GM18499 (cell line): ENCODE measurements at regions not wholly inside any gene's neighbourhood (a gene's known extent, or its start where the extent isn't known, plus 50 kb on each side); places are given as distances from the start of the nearest gene placed in this dataset.
"Not testable (repeated sequence)": the region's sequence is repeated elsewhere in the genome, so short reads cannot be mapped to it uniquely, and the experiment has no call there.

ENCODE experiments used
- ATAC-seq: cut with Tn5 transposase; IDR thresholded peaks from one replicate; pipeline ENCODE4 v1.9.1; 2021; ENCODE audit warnings: moderate number of reproducible peaks; ENCODE audit not compliant: insufficient read depth, unreplicated experiment

DNA sequence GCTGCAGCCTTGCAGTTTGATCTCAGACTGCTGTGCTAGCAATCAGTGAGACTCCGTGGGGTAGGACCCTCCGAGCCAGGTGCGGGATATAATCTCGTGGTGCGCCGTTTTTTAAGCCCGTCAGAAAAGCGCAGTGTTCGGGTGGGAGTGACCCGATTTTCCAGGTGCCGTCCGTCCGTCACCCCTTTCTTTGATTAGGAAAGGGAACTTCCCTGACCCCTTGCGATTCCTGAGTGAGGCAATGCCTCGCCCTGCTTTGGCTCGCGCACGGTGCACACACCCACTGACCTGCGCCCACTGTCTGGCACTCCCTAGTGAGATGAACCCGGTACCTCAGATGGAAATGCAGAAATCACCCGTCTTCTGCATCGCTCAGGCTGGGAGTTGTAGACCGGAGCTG lies 203.2 kb downstream of the SNCAIP start:
- ATAC-seq = not testable (repeated sequence)

DNA sequence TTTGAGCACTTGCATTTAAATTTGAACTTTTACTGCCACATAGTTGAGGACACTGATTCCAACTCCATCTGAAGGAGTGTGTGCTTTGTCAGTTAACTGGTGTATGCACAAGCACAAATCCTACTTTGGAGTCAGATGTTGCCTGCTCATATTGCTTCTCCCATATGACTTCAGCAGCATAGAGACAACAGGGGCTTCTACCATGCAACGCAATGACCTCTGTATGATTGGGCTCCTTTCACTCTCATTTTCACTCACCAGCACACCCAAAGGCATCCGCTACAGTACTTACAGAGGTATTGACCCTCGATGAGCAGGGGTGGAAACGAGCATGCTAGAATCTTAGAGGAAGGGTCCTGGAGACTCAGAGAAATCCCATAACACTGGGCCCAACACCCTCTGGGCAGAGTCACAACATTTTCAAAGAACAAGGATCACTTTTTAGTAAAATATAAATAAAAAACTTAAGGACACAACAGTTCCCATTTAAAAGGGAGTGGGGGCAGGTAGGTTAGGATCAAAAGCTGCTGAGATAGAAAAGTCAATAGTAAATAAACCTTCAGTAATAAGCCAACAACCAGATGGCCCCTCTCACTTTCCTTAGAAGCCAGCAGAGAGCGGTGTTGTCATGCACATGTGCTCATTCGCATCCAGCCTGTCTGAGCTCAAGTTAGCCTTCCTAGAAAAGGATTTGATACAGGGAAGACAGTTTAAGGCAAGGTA lies 203.8 kb downstream of the SNCAIP start:
- no peak for ATAC-seq

DNA sequence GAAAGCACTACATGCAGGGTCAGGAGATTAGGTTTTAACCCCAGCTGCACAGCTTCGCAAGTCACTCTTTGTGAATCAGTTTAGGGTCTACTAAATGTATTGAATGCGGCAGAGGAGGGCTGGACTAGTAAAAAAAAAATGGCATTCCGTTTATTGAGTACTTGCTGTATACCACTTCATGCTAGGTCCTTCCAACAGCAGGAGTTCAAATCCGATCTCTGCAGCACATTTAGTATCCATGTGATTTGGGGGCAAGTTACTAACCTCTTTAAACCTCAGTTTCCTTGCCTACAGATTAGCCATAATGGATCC lies 204.4 kb downstream of the SNCAIP start:
- no peak for ATAC-seq

DNA sequence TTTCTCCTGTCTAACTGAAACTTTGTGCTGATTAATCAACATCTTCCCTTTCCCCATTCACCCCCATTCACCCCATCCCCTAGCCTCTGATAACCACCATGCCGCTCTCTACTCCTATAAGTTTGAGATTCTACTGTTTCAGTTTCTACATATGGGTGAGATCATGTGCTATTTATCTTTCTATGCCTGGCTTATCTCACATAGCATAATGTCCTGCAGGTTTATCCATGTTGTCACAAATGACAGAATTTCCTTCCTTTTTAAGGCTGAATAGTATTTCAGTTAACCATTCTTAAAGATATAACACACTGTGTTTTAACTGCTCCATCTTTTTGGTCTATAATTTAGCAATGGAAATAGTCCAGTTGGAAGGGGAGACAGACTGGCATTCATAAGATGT lies 205.1 kb downstream of the SNCAIP start:
- ATAC-seq = no peak

DNA sequence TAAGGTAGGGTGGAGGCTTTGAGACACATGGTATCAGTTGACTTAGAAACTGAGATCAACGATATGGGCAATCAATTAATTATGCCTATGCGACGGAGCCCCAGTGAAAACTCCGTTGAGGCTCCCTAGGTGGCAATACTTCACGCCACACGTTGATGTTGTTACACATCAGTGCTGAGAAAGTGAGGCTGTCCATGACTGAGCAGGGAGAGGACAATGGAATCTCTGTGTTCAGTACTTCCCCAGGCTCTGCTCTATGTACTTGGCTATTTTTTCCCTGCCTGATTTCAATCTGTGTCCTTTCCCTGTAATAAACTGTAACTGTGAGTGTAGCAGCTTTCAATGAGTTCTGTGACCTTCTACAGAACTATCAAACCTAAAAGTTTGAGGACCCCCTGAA lies 211.7 kb downstream of the SNCAIP start:
- no peak for ATAC-seq

DNA sequence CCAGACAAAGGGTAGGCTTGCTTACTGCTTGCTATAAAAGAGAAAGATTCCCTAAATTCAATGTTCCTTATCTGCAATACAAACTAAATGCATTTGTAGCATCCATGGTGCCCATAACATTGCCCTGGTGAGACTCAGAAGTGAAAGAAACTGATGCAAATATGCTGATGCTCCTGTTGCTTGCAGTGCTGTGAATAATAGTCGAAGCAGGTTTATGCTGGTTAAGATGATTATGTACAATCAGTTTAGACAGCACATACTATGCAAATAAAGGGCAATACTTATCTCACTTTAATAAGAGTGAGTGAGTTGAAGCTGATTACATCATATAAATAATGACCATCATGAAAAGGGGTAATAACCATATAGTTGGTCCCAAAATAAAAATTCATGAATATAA lies 215.5 kb downstream of the SNCAIP start:
- ATAC-seq = no peak

DNA sequence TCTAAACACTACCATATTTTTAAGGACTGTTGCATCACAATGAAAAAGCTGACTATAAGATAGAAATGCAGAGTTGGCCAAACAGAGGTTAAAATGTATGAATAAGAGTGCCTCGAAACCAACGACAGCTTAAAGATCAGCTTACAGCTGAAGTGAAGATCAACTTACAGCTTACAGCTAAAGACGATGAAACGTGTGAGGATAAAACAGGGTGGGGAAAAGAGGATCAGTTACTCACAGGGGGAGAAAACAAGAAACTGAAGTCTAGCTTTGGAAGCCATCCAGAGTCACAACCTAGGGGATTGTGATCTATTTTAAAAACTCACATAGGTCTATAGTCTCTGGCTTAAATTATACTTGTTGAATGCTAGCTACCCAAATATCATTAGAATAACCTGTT lies 220.0 kb downstream of the SNCAIP start:
- no peak for ATAC-seq

DNA sequence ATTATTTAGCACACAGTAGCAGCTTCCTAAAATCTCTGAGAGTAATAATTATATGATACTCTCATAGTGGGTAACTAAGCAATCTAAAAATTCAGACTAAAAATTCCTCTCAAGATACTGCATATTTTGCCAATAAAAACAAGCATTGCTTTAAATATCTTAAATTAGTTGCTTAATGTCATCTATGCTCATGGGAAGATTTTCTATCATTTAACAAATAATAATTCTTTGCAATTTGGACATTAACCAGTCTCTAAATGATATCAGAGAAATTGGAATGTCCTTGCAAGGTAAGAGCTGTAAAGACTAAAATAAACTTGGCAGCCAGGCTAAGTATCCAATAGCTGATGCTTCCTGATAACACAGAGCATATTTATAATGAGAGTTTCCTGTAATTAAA lies 221.8 kb downstream of the SNCAIP start:
- ATAC-seq = no peak

DNA sequence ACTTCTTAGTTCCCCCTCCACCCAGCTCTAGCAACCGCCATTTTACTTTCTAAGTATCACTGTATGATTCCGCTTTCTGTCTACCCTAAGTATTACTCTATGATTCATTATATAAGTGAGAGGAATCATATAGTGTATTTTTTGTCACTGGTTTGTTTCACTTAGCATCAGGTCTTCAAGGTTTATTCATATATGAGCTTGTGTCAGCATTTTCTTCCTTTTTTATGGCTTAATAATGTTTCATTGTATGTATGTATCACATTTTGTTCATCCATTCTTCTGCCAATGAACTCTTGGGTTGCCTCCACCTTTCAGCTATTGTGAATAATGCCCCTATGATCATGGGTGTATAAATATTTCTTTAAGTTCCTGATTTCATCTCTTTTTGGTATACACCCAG lies 222.8 kb downstream of the SNCAIP start:
- ATAC-seq = no peak

DNA sequence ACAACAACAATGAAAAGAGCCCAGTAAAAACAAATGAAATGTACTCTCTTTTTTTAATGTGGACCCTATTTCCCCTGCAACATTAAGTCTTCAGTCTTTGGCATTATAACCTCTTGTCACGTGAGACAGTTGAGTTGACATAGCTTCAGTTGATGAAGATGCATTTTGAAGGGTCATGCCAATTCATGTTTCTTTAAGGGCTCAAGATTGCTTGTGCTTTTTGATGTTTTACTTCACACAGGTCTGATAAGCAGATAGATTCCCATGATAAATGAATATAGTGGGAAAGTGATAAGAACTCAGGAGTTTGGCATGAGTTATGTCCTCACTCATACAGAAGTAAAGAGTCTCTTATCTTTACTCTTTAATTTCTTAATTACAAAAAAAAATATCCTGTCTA lies 229.4 kb downstream of the SNCAIP start:
- ATAC-seq = no peak

DNA sequence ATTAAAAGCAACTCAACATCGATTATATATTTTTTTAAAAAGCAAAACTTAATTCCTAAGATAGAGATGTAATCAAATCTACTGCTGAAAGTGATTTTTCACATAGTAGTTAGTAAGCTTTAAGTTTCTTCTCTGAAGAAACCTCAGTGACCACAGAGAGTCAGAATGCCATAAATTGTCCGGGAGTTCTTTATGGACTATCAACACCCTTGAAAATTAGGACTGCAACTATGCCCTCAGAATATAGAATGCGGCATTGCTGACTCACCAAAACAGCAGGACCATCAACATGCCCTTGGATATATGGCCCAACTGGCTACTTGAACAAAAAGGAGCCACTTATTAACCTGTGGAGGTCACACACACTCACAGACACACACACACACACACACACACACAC lies 228.9 kb upstream of the SNX2 start:
- ATAC-seq = no peak

DNA sequence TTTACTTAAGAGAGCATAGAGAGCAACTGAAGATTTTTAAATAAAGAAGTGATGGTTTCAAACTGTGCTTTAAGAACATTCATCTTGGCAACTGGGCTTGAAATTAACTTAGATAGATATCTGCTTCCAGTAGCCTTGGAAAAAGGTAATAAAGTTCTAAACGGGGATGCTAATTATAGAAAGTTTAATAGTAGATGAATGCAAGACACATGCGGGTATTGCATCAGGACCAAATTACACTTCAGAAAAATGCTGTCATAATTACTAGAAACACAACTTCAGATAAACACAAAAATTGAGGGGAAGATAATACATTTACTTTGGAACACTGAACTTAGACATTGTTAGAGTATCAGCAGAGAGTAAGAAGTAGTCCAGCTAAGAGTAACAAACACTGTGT lies 227.7 kb upstream of the SNX2 start:
- ATAC-seq = no peak

DNA sequence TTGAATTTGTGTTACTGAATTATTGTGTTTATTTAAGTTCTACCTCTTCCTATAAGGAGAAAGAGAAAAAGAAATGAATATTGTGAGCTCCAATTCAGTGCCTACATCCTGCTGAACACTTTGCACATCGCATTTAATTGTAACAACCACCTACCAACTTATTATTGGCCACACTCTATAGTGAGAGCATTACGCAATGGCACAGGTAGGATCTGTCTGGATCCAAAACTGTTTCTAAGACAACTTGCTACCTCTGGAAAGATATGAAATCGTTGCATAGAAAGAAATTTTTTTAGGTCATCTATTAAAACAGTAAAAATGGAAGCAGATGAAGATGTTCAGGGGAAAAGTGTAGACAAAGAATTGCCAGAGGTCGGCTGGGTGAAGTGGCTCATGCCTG lies 227.2 kb upstream of the SNX2 start:
- no peak for ATAC-seq

DNA sequence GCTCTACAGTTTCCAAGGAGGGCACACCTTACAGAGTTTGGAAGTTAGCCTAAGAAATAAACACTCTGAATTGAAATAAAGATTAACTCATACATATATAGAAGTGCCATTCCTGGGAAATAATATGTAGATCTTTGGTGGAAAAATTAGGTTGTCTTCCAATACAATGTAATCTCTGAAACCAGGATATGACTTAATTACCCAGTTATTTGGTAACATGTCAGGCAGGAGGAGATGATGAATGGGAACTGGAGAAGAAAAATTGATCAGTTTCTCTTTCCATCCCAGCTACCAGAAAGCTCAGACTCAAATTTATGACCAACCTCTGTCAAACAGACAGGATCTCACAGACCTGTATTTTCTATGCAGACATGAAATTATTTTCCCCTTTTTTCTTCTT lies 215.2 kb upstream of the SNX2 start:
- no peak for ATAC-seq

DNA sequence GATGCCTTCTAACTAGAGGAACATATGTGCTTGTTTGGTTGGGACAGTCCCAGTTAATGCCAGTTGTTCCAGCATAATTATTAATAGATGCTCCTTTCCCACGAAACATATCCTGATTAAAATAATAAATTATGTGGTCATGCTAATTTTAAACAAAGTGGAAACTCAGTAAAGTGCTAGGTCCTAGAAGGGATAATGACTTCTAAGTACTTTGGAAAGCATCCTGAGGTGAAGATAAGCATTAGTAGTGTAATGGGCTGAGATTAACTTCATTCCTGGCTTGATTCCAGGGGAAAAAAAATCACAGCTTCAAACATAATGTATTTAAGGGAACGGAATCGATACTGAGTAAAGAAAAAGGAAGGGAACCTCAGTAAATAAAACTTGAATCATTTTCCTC lies 213.7 kb upstream of the SNX2 start:
- ATAC-seq = no peak

DNA sequence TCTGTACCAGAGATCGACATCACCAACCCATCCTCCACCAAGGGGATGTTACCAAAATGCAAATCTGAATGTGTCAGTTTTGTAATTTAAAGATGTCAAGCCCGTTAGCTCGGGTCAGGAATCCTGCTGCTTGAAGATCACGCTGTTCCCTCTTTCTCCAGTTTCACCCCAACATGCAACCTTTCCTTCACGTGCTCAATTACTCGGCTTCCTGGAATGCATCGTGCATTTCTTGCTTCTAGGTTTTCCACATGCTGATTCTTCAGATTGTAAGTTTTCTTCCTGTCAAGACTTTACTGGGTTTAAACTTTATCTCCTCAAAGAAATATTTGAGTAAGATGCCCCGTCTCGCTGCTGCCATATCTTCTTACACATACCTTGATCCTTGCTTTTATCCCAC lies 209.5 kb upstream of the SNX2 start:
- no peak for ATAC-seq

DNA sequence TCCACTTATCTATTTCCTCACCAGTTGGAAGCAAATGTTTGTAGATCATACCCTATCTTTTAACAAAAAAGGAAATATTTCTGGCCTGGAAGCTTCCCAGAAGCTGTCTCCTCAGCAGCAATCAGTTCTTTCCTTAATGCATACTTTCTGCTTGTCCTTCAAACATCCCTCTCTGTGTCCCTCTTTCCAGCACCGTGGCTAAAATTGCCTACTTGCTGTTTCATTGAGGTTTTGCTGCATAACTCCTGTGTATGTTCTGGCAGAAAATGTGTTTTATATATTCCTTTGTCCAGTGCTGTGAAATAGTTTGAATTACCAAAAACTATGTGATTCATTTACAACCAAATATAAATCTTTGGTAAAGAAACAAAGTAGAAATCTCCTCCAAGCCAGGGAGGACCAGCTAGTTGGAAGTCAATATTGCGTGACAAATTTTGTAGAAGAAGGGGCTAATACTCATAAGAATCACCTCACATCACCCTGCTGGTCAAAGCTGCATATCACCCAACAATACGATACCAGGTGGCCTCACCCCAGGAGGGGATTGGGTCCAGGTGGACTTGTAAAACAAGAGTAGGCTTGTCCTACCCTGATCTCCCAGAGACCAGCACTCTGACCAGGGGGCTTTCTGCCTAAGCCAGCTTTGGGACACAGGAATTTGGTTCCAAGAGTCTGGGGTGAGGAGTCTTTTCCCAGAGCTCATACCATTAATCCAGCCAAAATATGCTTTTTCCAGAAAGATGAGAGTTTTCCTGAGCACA lies 198.4 kb upstream of the SNX2 start:
- ATAC-seq = no peak

DNA sequence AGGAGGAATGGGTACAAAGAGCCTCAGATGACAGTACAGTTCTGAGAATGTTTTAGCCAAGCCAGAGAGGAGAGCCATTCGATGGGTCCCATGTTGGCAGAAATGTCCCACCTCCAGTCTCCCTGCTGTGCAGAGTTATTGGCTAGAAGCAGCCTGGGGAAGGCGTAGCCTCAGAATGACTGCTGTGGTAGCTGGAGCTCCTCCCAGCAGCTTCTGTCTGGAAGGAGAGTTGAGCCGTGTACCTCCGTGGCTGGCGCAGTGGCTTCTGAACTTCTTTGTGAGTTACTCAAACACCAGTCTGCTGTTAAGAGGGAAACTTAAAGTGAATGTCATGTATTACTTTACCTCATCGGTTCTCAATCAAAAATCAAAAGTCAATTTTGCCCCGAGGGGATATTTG lies 193.3 kb upstream of the SNX2 start:
- ATAC-seq = no peak

DNA sequence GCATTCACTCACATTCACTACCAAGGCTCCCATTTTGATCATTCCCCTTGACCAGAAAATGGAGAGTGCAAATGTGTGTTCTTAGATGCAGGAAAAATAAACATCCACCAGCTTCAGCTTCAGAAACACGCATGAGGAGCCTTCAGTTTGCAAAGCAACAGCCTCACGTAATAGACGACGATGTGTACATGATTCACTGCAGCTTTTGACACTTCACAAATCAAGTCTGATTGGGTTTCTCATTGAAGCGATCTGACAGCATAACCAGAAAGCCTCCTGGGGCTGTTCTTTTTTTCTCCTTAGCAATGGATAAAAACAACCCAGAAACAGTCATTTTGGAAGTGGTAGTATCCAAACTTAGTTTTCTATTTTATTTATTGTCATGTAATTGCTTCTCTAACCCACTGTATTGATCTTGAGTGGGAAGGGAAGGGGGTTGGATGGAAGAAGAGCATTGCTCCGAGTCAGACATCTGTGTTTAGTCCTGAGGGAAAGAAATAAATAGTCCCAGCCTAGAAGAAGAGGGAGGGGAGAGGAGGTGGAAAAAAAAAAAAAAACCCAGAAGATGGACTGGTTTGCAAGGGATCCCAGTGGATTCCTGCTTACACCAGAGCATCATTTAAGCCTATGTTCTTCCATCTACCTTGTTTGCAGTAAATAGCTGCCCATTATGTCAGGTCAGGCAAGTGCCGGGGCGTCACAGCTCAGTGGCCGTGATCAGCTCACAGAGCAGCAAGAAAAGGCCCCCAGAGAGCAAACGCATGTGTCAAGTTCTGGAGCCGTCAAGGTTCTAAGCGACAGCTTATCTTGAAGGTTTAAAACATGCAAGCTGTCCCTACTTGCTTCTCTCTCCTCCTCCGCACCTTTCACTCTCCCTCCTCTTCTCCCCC lies 190.2 kb upstream of the SNX2 start:
- no peak for ATAC-seq

DNA sequence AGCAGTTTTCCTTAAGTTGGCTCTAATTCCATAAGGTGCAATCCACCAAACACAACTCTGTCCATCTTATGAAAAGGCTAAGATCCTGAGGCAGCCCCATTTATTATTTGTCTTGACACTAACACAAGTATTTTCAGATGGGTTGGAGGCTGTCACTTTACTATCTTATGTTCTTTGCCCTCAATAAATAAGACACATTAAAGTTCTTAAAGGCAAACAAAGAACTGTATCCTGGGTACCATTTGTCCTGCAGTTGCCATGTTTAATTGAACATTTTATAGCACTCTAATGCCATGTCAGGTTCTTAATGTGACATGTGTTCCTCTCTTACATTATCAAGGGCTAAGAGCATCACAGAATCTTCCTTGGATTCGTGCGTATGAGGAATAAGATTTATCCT lies 189.5 kb upstream of the SNX2 start:
- no peak for ATAC-seq

DNA sequence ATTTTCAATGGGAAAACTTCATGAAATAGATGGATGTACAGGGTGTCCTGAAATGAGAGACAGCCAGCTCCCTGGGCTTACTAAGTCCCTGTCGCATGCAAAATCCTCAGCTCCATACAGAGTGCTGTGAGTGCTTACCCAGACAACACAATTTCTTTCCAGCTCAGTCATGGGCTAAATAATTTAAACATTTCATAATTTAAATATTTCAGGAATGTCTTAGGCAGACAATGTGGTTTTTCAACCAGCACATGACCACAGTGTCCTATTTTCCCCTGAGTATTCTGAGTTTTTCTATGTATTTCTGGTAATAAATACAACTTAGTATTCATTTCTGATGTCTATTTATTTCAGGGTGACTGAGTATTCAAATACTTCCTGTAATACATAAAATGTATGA lies 188.5 kb upstream of the SNX2 start:
- no peak for ATAC-seq
